ENCODE measurements at regions not wholly inside any gene's neighbourhood (a gene's known extent, or its start where the extent isn't known, plus 50 kb on each side); places are given as distances from the start of the nearest gene placed in this dataset.

- TF ChIP-seq CTCF (tag by site-specific recombination; IDR thresholded peaks at IDR 0.05): no peak
- TF ChIP-seq PATZ1 (tag by site-specific recombination; IDR thresholded peaks at IDR 0.05): no peak
- TF ChIP-seq ZNF175 (tag by site-specific recombination; IDR thresholded peaks at IDR 0.05): no peak
- no peak for TF ChIP-seq ZBTB7A (tag by site-specific recombination; IDR thresholded peaks at IDR 0.05; ENCODE audit: low read depth)
- TF ChIP-seq REST (tag by site-specific recombination; IDR thresholded peaks at IDR 0.05): no peak
- TF ChIP-seq ZNF785 (tag by site-specific recombination; IDR thresholded peaks at IDR 0.05): no peak
Observed at GRCh38 chrX:30995705-30996104, 76.1 kb downstream of the FTHL17 start.
